T-cell (primary cell): ENCODE measurements at regions not wholly inside any gene's neighbourhood (a gene's known extent, or its start where the extent isn't known, plus 50 kb on each side); places are given as distances from the start of the nearest gene placed in this dataset.
"Not testable (repeated sequence)": the region's sequence is repeated elsewhere in the genome, so short reads cannot be mapped to it uniquely, and the experiment has no call there.

Experiments used
- ATAC-seq, 4 experiments: fragments of 200-7000 bp in 3 of 4; fragments of 150-1000 bp in 1 of 4; cut with Tn5 transposase; replicated peaks in 1 of 4; 1 replicate in 3 of 4; 2 replicates in 1 of 4; pipeline ENCODE4 v1.10.0; 2021; ENCODE audit warnings: moderate library complexity in 3 of 4, mild to moderate bottlenecking in 2 of 4, moderate number of reproducible peaks in 1 of 4
- CTCF ChIA-PET, 2 donors: fragments of 300-600 bp; sonication (Branson Sonifier 250); formaldehyde crosslinking; loops; one replicate each; lab custom pipeline; 2022; ENCODE audit warnings: antibody characterized with exemption in 2 of 2; lab: Charles Lee
- POLR2A ChIA-PET, 2 donors: fragments of 300-600 bp; sonication (Branson Sonifier 250); formaldehyde crosslinking; loops; one replicate each; lab custom pipeline; 2022; ENCODE audit warnings: antibody characterized with exemption in 2 of 2; lab: Charles Lee
- DNase-seq, 35 experiments: peaks; one replicate each; pipeline versions ENCODE4 v3.0.0 to v3.0.0-alpha.2; 2013 to 2023
- H3K27ac ChIP-seq: one replicate; pipeline ENCODE4 v1.5.1; 2013; ENCODE audit warnings: low read length
- H3K27me3 ChIP-seq, 2 experiments: replicated peaks in 1 of 2; 1 replicate in 1 of 2; 2 replicates in 1 of 2; pipeline versions ENCODE4 v1.6.1 to v1.7.0; 2013; ENCODE audit warnings: low read length in 1 of 2, mixed read lengths in 1 of 2; ENCODE audit not compliant: control insufficient read depth in 2 of 2, insufficient read depth in 2 of 2; ENCODE audit errors: extremely low read depth in 1 of 2
- H3K36me3 ChIP-seq, 2 donors: 1 replicate in 1 of 2; 2 replicates in 1 of 2; pipeline versions ENCODE4 v1.6.1 to v1.7.0; 2013; ENCODE audit warnings: low read length in 1 of 2; ENCODE audit not compliant: control insufficient read depth in 2 of 2, insufficient read depth in 1 of 2; ENCODE audit errors: extremely low read depth in 1 of 2
- H3K4me1 ChIP-seq, 2 experiments: 1 replicate in 1 of 2; 2 replicates in 1 of 2; pipeline versions ENCODE4 v1.6.1 to v1.7.0; 2013; ENCODE audit warnings: low read length in 2 of 2, mixed read lengths in 1 of 2; ENCODE audit not compliant: insufficient read depth in 2 of 2, control insufficient read depth in 1 of 2; ENCODE audit errors: extremely low read depth in 1 of 2
- H3K4me3 ChIP-seq, 2 donors: 1 replicate in 1 of 2; 2 replicates in 1 of 2; pipeline versions ENCODE4 v1.5.1 to v1.7.0; 2013; ENCODE audit warnings: mild to moderate bottlenecking in 2 of 2, low read length in 1 of 2, moderate library complexity in 1 of 2; ENCODE audit not compliant: control insufficient read depth in 1 of 2; ENCODE audit errors: extremely low read depth in 1 of 2
- H3K9me3 ChIP-seq: 2 replicates; pipeline ENCODE4 v1.7.0; 2013
- H3K27ac Mint-ChIP-seq, 2 donors: one replicate each; pipeline ENCODE4 v1.8.0; 2020 to 2021; ENCODE audit warnings: mild to moderate bottlenecking in 2 of 2, mixed read lengths in 2 of 2
- H3K27me3 Mint-ChIP-seq, 2 donors: one replicate each; pipeline ENCODE4 v1.8.0; 2021 to 2022; ENCODE audit warnings: mixed read lengths in 2 of 2
- H3K36me3 Mint-ChIP-seq: one replicate; pipeline ENCODE4 v1.8.0; 2021; ENCODE audit warnings: mixed read lengths
- H3K4me1 Mint-ChIP-seq, 3 donors: one replicate each; pipeline ENCODE4 v1.8.0; 2020 to 2022; ENCODE audit warnings: mixed read lengths in 3 of 3, mild to moderate bottlenecking in 1 of 3
- H3K4me3 Mint-ChIP-seq, 3 donors: one replicate each; pipeline ENCODE4 v1.8.0; 2020 to 2022; ENCODE audit warnings: mild to moderate bottlenecking in 3 of 3, mixed read lengths in 3 of 3, moderate library complexity in 3 of 3
- H3K9me3 Mint-ChIP-seq, 3 donors: one replicate each; pipeline ENCODE4 v1.8.0; 2020 to 2022; ENCODE audit warnings: mixed read lengths in 3 of 3
- WGBS: methylation state at CpG from one replicate; pipeline ENCODE4 v1.1.5; 2013; ENCODE audit warnings: missing lambda C conversion rate; ENCODE audit not compliant: insufficient coverage; 5-methylcytosine and 5-hydroxymethylcytosine counted together

DNA sequence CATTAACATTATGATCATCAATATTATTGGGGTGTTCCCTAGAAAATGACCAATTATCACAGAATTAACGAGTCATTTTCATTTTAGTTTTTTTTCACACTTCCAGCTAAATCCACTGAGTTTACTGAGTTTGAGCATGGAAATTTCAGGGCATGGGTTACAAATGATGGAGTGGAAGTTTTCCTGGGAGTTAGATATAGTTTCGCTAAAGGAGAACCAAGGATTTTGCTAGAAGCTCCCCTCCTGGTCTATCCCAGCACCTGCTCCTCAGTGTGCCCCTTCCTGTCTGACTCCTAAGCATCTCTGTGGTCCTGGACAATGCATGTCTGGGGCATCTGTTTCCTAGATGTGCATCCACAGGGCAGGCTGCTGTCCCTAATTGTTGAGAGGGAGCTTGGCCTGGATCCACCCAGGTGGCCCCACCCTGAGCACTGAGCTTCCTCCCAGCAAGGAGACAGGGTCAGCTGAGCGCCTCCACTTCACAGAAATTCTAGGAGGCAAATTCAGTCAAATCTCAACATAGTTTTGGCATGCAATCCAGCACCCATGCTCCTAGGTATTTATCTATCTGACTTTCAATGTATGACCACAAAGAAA, 102.3 kb upstream of the GOLGA6L6 start:
- Histone ChIP-seq H3K27ac (no peak overlapping the region), H3K9me3 (no peaks in the 10 kb centered on the region), H3K27me3 (peaks cover 0 to 3% of the 10 kb centered on the region in 2 experiments), H3K4me1 (peaks cover 0 to 6% of the 10 kb centered on the region in 2 experiments), H3K36me3 (no peaks in the 10 kb centered on the region), H3K4me3 (no peak overlapping the region)
- H3K36me3 Mint-ChIP-seq: no peaks in the 10 kb centered on the region
- CTCF ChIA-PET: interaction anchor here in 1 of 2 donors (1.4 kb wide), 1 partner anchor 10 kb away, joined by 3 read pairs; no protein-coding TSS in a partner anchor
- H3K9me3 Mint-ChIP-seq: no peaks in the 10 kb centered on the region
- DNase-seq: no peak
- 86% methylated on average over 2 of the region's 3 CpGs for WGBS
- H3K27me3 Mint-ChIP-seq: peaks cover 12 to 14% of the 10 kb centered on the region in 2 donors
- H3K27ac Mint-ChIP-seq: no peak overlapping the region
- POLR2A ChIA-PET: no interaction called here
- no peak overlapping the region for H3K4me3 Mint-ChIP-seq
- no peak for ATAC-seq
- peaks cover 0 to 1% (median 0%) of the 10 kb centered on the region in 3 donors for H3K4me1 Mint-ChIP-seq

GRCh38 chr15:20643024-20643770, 101.6 kb upstream of the GOLGA6L6 start:
- H3K4me3 ChIP-seq: no peak overlapping the region
- H3K36me3 Mint-ChIP-seq: no peaks in the 10 kb centered on the region
- H3K4me3 Mint-ChIP-seq: no peak overlapping the region
- 83% methylated on average over 4 of the region's 5 CpGs for WGBS
- ChIA-PET POLR2A (interaction anchor here in 1 of 2 donors (0.6 kb wide), 1 partner anchor 1601 kb away, joined by 7 read pairs; no protein-coding TSS in a partner anchor), CTCF (interaction anchor here in 1 of 2 donors (1.4 kb wide), 1 partner anchor 11 kb away, joined by 3 read pairs; no protein-coding TSS in a partner anchor)
- no peak for ATAC-seq
- H3K36me3 ChIP-seq: no peaks in the 10 kb centered on the region
- peaks cover 0 to 1% (median 0%) of the 10 kb centered on the region in 3 donors for H3K4me1 Mint-ChIP-seq
- peaks cover 0 to 6% of the 10 kb centered on the region in 2 experiments for H3K4me1 ChIP-seq
- H3K27me3 ChIP-seq: peaks cover 0 to 3% of the 10 kb centered on the region in 2 experiments
- H3K27me3 Mint-ChIP-seq: peaks cover 12 to 14% of the 10 kb centered on the region in 2 donors
- H3K9me3 Mint-ChIP-seq: no peaks in the 10 kb centered on the region
- no peak overlapping the region for H3K27ac ChIP-seq
- H3K27ac Mint-ChIP-seq: no peak overlapping the region
- no peak for DNase-seq
- H3K9me3 ChIP-seq: no peaks in the 10 kb centered on the region

DNA sequence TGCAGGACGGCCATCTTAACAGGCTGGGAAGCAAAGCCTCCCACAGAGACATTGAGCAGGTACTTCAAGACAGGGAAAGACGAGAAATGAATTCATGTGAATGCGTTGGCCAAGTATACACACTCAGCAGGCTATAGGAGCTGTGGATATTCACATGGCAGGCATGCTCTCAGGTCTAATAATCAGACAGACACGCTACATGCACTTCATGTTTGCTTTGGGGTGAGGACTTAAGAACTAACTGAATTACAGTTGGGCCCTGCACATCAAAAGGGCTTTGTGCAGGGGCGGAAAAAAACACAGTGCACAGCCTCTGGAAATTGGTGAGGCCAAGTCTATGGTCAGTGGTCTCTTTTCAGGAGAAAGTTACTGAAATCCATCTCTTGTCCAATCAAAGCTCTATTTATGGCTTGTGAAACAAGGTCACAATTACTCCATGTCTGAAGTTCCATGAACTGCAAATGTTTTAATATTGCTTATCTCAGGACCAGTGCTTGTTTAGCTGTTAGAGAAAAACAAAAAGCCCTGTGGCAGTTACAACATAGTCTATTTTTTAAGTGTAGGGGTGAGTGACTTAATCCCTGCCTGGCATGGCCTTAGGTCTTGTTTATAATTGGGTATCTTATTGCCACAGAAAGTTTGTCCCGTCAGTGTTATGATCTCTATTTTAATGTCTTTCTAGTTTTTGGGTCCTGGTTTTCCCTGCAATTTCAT, 100.6 kb upstream of the GOLGA6L6 start:
- Mint-ChIP-seq H3K4me1 (peaks cover 0 to 1% (median 0%) of the 10 kb centered on the region in 3 donors), H3K9me3 (no peaks in the 10 kb centered on the region), H3K36me3 (no peaks in the 10 kb centered on the region), H3K27me3 (peaks cover 12 to 14% of the 10 kb centered on the region in 2 donors), H3K4me3 (no peak overlapping the region), H3K27ac (no peak overlapping the region)
- Histone ChIP-seq H3K36me3 (no peaks in the 10 kb centered on the region), H3K27me3 (peaks cover 0 to 3% of the 10 kb centered on the region in 2 experiments), H3K27ac (no peak overlapping the region), H3K9me3 (no peaks in the 10 kb centered on the region), H3K4me1 (peaks cover 0 to 6% of the 10 kb centered on the region in 2 experiments), H3K4me3 (no peak overlapping the region)
- DNase-seq (no peak), ATAC-seq (no peak)
- WGBS: 79% methylated on average over 4 of the region's 6 CpGs
- ChIA-PET POLR2A (interaction anchor here in 1 of 2 donors (0.6 kb wide), 1 partner anchor 1602 kb away, joined by 7 read pairs; no protein-coding TSS in a partner anchor), CTCF (interaction anchor here in 1 of 2 donors (1.4 kb wide), 1 partner anchor 12 kb away, joined by 3 read pairs; no protein-coding TSS in a partner anchor)

DNA sequence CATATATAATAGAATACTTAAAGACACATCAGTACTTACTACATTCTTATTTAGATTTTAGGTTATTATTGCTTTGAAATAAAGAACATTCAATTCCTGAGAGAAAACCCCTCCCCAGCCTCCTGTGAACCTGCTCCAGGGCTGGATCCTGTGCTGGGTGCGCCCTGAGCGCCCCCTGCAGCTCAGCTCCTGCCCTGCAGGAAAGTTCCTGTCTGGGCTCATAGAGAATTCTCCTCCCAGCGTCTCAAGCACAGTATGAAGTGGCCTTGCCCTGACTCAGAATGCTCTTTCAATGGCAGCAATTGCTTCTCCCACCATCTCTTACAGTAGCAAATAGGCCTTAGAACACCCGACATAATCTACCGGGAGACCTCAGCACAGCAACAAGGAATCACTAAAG, 98.8 kb upstream of the GOLGA6L6 start:
- peak; percentile 54 to 67 (median 62) for ATAC-seq
- H3K27ac ChIP-seq, H3K4me3 ChIP-seq, H3K4me3 Mint-ChIP-seq, DNase-seq, H3K9me3 Mint-ChIP-seq, H3K36me3 Mint-ChIP-seq, H3K36me3 ChIP-seq, H3K27ac Mint-ChIP-seq, H3K4me1 Mint-ChIP-seq, H3K27me3 ChIP-seq, H3K9me3 ChIP-seq, POLR2A ChIA-PET, CTCF ChIA-PET, H3K4me1 ChIP-seq: not testable (repeated sequence)
- no CpG with 5 or more reads among the region's 5 CpGs for WGBS
- peaks cover 12 to 14% of the 10 kb centered on the region in 2 donors for H3K27me3 Mint-ChIP-seq

DNA sequence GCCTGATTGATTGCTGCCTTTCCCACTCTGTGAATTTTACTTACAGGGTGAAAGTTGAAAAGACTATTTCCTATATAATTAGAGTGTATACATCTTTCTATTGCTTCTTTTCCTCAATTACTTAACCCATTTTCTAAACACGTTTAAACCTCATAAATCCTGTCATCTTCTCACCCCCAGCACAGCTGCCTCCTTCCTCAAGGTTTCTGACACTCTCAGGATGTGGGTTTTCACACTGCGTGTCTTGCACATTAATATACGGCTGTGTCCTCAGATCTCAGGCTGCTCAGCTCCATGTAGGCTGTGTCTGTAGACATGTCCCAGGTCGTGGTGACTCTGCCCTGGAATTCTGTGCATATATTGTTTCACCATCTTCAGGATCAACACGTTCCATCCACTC, 97.6 kb upstream of the GOLGA6L6 start:
- H3K4me3 ChIP-seq, H3K4me1 Mint-ChIP-seq, H3K27me3 ChIP-seq, H3K9me3 ChIP-seq, CTCF ChIA-PET, POLR2A ChIA-PET, H3K4me1 ChIP-seq, H3K4me3 Mint-ChIP-seq, DNase-seq, H3K36me3 Mint-ChIP-seq, H3K27ac ChIP-seq, H3K27ac Mint-ChIP-seq, H3K36me3 ChIP-seq, H3K9me3 Mint-ChIP-seq: not testable (repeated sequence)
- peak in 3 of 4 experiments; percentile 43 to 72 (median 55) for ATAC-seq
- peaks cover 12 to 14% of the 10 kb centered on the region in 2 donors for H3K27me3 Mint-ChIP-seq
- WGBS: no CpG with 5 or more reads among the region's 5 CpGs

DNA sequence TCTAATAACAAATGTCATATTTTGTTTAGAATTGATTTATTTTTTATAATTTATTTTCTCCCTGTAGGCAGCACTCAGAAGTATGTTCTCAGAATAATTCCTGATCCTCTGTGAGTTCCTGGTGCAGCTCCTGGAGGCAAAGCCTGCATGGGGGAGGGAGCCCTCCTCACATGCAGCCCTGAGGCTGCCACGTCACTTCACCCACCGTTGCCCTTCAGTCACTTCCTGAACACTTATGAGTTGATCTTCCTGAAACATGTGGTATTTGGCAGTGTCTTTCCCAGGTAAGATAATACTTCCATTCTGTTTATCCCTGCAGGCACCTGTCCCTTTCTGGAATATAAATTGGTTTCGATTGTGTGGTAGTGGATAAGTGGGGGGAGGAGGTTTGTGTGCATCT, 95.9 kb upstream of the GOLGA6L6 start:
- H3K27me3 ChIP-seq, H3K4me3 Mint-ChIP-seq, H3K36me3 ChIP-seq, H3K27me3 Mint-ChIP-seq, H3K4me3 ChIP-seq, CTCF ChIA-PET, DNase-seq, POLR2A ChIA-PET, H3K27ac ChIP-seq, H3K27ac Mint-ChIP-seq, H3K4me1 ChIP-seq, H3K4me1 Mint-ChIP-seq, H3K9me3 Mint-ChIP-seq, H3K9me3 ChIP-seq, H3K36me3 Mint-ChIP-seq: not testable (repeated sequence)
- ATAC-seq: peak in 1 of 4 experiments; percentile 44
- WGBS: no CpG with 5 or more reads among the region's 3 CpGs
